ENCODE measurements at regions not wholly inside any gene's neighbourhood (a gene's known extent, or its start where the extent isn't known, plus 50 kb on each side); places are given as distances from the start of the nearest gene placed in this dataset.

DNA sequence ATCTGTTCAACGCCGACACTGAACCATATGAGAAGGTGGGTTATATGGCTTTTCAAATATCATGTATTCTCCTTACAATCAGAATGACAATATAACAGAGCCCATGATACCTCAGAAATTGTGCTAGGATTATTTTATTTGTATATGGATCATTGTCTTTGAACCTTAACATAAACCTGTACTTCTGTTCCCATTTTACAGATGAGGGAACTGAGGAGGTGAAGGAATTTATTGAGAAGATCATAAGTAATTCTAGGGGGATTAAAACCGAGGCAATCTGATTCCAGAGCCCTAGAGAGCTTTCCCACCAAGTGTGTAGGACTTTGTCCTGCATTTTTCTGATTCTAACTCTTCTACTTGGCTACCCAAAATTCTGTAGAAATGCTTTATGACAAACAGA is 279.8 kb upstream of the FANCL start:
- TF ChIP-seq, protein P1, sequence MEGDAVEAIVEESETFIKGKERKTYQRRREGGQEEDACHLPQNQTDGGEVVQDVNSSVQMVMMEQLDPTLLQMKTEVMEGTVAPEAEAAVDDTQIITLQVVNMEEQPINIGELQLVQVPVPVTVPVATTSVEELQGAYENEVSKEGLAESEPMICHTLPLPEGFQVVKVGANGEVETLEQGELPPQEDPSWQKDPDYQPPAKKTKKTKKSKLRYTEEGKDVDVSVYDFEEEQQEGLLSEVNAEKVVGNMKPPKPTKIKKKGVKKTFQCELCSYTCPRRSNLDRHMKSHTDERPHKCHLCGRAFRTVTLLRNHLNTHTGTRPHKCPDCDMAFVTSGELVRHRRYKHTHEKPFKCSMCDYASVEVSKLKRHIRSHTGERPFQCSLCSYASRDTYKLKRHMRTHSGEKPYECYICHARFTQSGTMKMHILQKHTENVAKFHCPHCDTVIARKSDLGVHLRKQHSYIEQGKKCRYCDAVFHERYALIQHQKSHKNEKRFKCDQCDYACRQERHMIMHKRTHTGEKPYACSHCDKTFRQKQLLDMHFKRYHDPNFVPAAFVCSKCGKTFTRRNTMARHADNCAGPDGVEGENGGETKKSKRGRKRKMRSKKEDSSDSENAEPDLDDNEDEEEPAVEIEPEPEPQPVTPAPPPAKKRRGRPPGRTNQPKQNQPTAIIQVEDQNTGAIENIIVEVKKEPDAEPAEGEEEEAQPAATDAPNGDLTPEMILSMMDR (IDR thresholded peaks at IDR 0.05) = no peak
- TF ChIP-seq POLR2A (IDR thresholded peaks at IDR 0.05) = no peak

Data from Peyer's patch (tissue), 4 donors.